PFSK-1 (cell line): ENCODE measurements at regions not wholly inside any gene's neighbourhood (a gene's known extent, or its start where the extent isn't known, plus 50 kb on each side); places are given as distances from the start of the nearest gene placed in this dataset.

Experiments used
- FOXP2 ChIP-seq: optimal IDR thresholded peaks from 2 replicates; pipeline ENCODE3; 2011; ENCODE audit warnings: borderline replicate concordance, control low read depth, inconsistent platforms; ENCODE audit not compliant: insufficient read depth; ENCODE audit errors: extremely low read length, extremely low read depth
- POLR2AphosphoS5 ChIP-seq: IDR thresholded peaks from 2 replicates; pipeline ENCODE4 v1.6.1; 2012; ENCODE audit warnings: low read depth, mild to moderate bottlenecking, control low read depth, low read length, moderate library complexity
- SIN3A ChIP-seq: IDR thresholded peaks from 2 replicates; pipeline ENCODE4 v1.6.1; 2012; ENCODE audit warnings: mild to moderate bottlenecking, low read length, moderate library complexity, borderline replicate concordance; ENCODE audit not compliant: insufficient read depth
- TAF1 ChIP-seq: IDR thresholded peaks from 2 replicates; pipeline ENCODE4 v1.6.1; 2012; ENCODE audit warnings: low read length, control low read depth, borderline replicate concordance; ENCODE audit not compliant: insufficient read depth
- TF ChIP-seq, protein P1 (sequence below), 2 experiments: IDR thresholded peaks; 2 replicates each; pipeline versions ENCODE4 v1.6.1 to v1.8.0; 2011 to 2012; ENCODE audit warnings: low read depth in 2 of 2, low read length in 2 of 2, control low read depth in 1 of 2, inconsistent platforms in 1 of 2, mild to moderate bottlenecking in 1 of 2, moderate library complexity in 1 of 2; ENCODE audit not compliant: insufficient read depth in 1 of 2

DNA sequence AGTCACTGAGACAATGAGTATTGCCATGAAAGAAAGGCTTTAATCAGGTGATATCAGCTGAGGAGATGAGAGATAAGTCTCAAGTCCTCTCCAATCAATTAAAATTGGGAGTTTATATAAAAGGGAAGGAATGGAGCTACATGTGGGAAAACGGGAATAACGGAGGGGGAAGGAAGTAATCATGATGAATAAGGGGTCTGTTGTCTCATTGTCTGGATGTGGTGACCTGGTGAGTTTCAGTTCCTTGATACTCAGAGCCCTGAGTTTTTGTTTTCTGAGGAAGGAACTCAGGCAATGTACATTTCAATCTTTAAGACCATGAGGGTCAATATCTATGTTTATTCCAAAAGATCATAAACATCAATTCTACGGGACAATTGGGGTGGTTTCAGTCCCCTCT is 198.8 kb downstream of the KITLG start:
- TF ChIP-seq TAF1 (no peak), FOXP2 (no peak), SIN3A (no peak), POLR2AphosphoS5 (no peak)
- TF ChIP-seq, protein P1, sequence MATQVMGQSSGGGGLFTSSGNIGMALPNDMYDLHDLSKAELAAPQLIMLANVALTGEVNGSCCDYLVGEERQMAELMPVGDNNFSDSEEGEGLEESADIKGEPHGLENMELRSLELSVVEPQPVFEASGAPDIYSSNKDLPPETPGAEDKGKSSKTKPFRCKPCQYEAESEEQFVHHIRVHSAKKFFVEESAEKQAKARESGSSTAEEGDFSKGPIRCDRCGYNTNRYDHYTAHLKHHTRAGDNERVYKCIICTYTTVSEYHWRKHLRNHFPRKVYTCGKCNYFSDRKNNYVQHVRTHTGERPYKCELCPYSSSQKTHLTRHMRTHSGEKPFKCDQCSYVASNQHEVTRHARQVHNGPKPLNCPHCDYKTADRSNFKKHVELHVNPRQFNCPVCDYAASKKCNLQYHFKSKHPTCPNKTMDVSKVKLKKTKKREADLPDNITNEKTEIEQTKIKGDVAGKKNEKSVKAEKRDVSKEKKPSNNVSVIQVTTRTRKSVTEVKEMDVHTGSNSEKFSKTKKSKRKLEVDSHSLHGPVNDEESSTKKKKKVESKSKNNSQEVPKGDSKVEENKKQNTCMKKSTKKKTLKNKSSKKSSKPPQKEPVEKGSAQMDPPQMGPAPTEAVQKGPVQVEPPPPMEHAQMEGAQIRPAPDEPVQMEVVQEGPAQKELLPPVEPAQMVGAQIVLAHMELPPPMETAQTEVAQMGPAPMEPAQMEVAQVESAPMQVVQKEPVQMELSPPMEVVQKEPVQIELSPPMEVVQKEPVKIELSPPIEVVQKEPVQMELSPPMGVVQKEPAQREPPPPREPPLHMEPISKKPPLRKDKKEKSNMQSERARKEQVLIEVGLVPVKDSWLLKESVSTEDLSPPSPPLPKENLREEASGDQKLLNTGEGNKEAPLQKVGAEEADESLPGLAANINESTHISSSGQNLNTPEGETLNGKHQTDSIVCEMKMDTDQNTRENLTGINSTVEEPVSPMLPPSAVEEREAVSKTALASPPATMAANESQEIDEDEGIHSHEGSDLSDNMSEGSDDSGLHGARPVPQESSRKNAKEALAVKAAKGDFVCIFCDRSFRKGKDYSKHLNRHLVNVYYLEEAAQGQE (IDR thresholded peaks at IDR 0.05; ENCODE audit: insufficient read depth in 1 of 2, low read depth in 2 of 2, low read length in 2 of 2), result no peak

DNA sequence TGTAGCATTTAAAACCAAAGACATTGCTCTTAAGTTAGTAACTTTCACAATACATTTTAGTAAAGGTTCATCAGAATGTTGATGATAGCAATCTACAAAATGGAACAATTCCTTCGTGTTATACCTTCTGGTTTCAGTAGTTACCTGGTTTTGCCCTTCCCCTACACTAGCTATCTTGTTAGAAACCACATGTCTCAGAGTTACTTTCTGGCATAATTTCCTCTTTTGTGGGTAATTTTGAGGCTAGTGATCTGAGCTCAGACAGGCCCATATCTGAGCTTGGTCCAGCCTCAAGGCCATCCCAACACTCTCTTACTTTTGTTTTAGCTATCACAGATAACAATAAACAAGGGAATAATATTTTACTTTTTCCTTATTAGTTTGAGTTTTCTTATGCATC is 196.9 kb downstream of the KITLG start:
- no peak for TF ChIP-seq FOXP2
- no peak for TF ChIP-seq POLR2AphosphoS5
- no peak for TF ChIP-seq TAF1
- TF ChIP-seq SIN3A, result no peak
- TF ChIP-seq, protein P1 (IDR thresholded peaks at IDR 0.05; ENCODE audit: insufficient read depth in 1 of 2, low read depth in 2 of 2, low read length in 2 of 2), result no peak

DNA sequence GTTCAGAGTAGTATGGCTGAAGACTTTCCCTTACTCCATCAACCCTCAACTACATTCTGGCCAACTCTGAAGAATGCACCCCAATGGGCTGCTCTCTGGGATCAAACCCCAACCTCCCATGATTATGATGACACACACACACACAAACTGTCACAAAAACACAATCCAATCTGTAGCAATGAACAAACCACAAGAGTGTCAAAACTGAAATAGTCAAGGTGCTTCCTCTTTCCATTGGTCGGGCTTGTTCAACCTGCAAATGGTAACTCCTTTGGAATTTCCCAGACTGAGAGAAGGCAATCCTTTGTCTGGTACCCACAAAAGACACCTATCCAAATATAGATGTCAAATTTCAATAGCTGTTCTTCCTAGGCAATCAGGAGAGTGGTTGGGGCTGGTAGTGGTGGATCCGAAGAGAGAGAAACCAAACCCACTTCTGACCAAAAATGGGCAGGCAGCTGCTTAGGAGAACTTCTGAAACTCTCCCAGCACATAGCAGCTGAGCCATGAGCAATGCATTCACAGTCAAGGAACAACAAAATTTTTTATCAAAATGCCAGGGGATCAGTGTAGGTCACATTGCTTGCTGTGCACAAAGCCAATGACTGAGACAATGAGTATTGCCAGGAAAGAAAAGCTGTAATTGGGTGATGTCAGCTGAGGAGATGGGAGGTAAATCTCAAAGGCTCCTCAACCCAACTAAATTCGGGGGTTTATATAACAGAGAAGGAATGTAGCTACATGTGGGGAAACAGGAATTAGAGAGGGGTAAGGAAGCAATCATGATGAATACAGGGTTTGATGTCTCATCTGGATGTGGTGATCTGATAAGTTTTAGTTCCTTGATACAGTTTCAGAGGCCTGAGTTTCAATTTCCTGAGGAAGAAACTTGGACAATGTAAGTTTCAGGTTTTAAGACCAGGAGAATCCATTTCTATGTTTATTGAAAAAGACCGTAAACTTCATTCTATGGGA is 191.4 kb downstream of the KITLG start:
- TF ChIP-seq POLR2AphosphoS5, result no peak
- no peak for TF ChIP-seq SIN3A
- TF ChIP-seq, protein P1 (IDR thresholded peaks at IDR 0.05; ENCODE audit: insufficient read depth in 1 of 2, low read depth in 2 of 2, low read length in 2 of 2), result no peak
- no peak for TF ChIP-seq TAF1
- TF ChIP-seq FOXP2, result no peak

DNA sequence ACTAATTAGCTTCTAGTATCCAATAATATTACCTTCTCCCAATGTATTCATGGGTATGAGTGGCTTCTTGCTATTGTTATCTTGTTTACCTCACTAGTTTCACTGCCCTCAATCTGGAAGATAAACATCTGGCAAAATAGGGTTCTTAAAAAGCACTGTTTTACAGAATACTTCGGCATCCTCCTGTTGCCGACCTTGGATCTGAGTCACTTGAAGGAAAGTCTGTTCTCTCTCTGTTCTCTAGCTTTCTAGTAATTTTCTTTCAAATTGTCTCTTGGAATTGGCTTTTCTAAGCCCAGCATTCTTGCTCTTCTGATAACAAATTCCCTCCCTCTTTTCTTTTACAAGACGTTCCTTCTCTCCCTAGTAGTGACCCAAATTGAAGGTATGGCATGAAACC is 189.5 kb downstream of the KITLG start:
- TF ChIP-seq POLR2AphosphoS5 (no peak), SIN3A (no peak), FOXP2 (no peak), TAF1 (no peak)
- TF ChIP-seq, protein P1 (IDR thresholded peaks at IDR 0.05; ENCODE audit: insufficient read depth in 1 of 2, low read depth in 2 of 2, low read length in 2 of 2), result no peak

DNA sequence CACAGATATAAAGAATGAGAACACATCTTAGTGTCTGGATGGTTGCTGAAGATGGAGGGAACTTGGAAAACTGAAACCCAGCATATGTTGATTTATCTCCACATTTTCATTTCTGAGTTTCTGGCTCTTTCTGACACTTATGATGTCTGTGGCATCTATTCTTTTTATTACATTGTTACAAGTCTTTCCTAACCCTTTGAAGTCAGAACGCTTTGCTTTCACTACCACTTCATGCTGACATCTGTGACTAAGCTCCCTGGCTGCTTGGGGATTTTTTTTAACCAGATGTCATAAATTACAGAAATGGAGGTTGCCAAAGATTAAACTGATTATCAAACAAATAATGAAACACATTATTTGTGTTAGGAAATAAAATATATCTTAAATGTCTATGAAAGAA is 188.7 kb downstream of the KITLG start:
- TF ChIP-seq SIN3A, result no peak
- TF ChIP-seq, protein P1 (IDR thresholded peaks at IDR 0.05; ENCODE audit: insufficient read depth in 1 of 2, low read depth in 2 of 2, low read length in 2 of 2), result no peak
- no peak for TF ChIP-seq FOXP2
- TF ChIP-seq TAF1, result no peak
- no peak for TF ChIP-seq POLR2AphosphoS5
